ENCODE measurements at regions not wholly inside any gene's neighbourhood (a gene's known extent, or its start where the extent isn't known, plus 50 kb on each side); places are given as distances from the start of the nearest gene placed in this dataset.

DNA sequence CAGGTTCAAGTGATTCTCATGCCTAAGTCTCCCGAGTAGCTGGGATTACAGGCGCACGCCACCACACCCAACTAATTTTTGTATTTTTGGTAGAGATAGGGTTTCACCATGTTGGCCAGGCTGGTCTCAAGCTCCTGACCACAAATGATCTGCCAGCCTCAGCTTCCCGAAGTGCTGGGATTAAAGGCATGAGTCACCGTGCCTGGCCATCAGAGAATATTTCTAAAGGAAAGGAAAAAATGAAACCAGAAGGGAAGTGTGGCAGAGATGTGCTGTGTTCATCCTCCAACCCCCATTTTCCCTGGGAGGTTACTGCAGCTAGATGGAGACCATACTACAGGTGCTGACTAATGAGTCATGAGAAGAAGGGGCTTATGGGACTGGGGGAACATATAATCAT is 964.1 kb downstream of the TTLL7 start:
- H3K4me3 ChIP-seq (ENCODE audit: low read length in 2 of 2) = no peak overlapping the region
- H3K4me1 ChIP-seq (ENCODE audit: control insufficient read depth in 2 of 2, insufficient read depth in 2 of 2, low read length in 2 of 2) = no peaks in the 10 kb centered on the region
- DNase-seq (ENCODE audit: low read depth in 6 of 9, low spot score in 9 of 9) = no peak
- no peaks in the 10 kb centered on the region for H3K27me3 ChIP-seq (ENCODE audit: control insufficient read depth in 2 of 2, insufficient read depth in 1 of 2, low read length in 1 of 2)
- 97% methylated on average over 5 of the region's 5 CpGs for WGBS
- H3K9me3 ChIP-seq (ENCODE audit: control insufficient read depth in 2 of 2, insufficient read depth in 1 of 2, low read length in 1 of 2) = peaks cover 0 to 6% of the 10 kb centered on the region in 2 donors
- no peaks in the 10 kb centered on the region for H3K36me3 ChIP-seq (ENCODE audit: control insufficient read depth in 2 of 2, insufficient read depth in 2 of 2, low read length in 1 of 2)
- no peak overlapping the region for H3K27ac ChIP-seq (ENCODE audit: low read depth in 1 of 2, low read length in 1 of 2)

DNA sequence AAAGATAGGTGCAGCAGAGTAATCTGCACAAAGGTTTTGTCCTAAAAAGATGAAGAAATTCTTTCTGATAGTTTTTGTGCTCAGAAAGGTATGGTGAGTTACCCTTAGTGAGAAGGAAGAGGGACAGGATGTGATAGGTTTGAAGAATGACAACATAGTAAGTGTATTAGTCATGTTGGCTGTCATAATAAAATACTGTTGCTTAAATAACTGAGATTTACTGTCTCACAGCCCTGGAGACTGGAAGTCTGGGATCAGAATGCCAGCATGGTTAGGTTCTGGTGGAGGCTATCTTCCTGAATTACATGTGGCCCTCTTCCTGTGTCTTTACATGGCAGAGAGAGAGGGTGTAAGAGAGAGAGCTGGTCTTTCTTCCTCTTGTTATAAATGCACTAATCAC is 965.2 kb downstream of the TTLL7 start:
- peaks cover 0 to 6% of the 10 kb centered on the region in 2 donors for H3K9me3 ChIP-seq (ENCODE audit: control insufficient read depth in 2 of 2, insufficient read depth in 1 of 2, low read length in 1 of 2)
- H3K4me1 ChIP-seq (ENCODE audit: control insufficient read depth in 2 of 2, insufficient read depth in 2 of 2, low read length in 2 of 2) = no peaks in the 10 kb centered on the region
- no peaks in the 10 kb centered on the region for H3K27me3 ChIP-seq (ENCODE audit: control insufficient read depth in 2 of 2, insufficient read depth in 1 of 2, low read length in 1 of 2)
- no peak for DNase-seq (ENCODE audit: low read depth in 6 of 9, low spot score in 9 of 9)
- no peak overlapping the region for H3K4me3 ChIP-seq (ENCODE audit: low read length in 2 of 2)
- H3K27ac ChIP-seq (ENCODE audit: low read depth in 1 of 2, low read length in 1 of 2) = no peak overlapping the region
- H3K36me3 ChIP-seq (ENCODE audit: control insufficient read depth in 2 of 2, insufficient read depth in 2 of 2, low read length in 1 of 2) = no peaks in the 10 kb centered on the region

DNA sequence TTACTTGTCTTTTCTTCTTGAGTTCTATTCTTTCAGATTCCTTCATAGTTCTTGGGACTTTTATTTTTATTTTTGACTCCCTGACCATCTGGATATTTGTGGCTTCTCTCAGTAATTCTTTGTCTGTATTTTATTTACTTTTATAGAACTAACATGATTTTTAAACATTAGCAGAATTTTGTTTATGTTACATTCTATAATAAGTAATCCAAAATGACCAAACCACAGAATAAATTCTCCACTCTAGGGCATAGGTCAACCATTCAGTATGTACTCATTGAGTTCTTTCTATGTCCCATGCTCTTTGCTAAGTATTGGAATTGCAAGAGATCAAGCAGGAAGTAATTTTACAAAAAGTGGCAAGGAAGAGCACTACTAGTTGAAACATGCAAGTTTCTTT is 969.0 kb downstream of the TTLL7 start:
- Histone ChIP-seq H3K36me3 (ENCODE audit: control insufficient read depth in 2 of 2, insufficient read depth in 2 of 2, low read length in 1 of 2) (no peaks in the 10 kb centered on the region), H3K4me3 (ENCODE audit: low read length in 2 of 2) (no peak overlapping the region), H3K27me3 (ENCODE audit: control insufficient read depth in 2 of 2, insufficient read depth in 1 of 2, low read length in 1 of 2) (no peaks in the 10 kb centered on the region), H3K9me3 (ENCODE audit: control insufficient read depth in 2 of 2, insufficient read depth in 1 of 2, low read length in 1 of 2) (peaks cover 0 to 6% of the 10 kb centered on the region in 2 donors), H3K27ac (ENCODE audit: low read depth in 1 of 2, low read length in 1 of 2) (no peak overlapping the region), H3K4me1 (ENCODE audit: control insufficient read depth in 2 of 2, insufficient read depth in 2 of 2, low read length in 2 of 2) (no peaks in the 10 kb centered on the region)
- DNase-seq (ENCODE audit: low read depth in 6 of 9, low spot score in 9 of 9) = no peak

DNA sequence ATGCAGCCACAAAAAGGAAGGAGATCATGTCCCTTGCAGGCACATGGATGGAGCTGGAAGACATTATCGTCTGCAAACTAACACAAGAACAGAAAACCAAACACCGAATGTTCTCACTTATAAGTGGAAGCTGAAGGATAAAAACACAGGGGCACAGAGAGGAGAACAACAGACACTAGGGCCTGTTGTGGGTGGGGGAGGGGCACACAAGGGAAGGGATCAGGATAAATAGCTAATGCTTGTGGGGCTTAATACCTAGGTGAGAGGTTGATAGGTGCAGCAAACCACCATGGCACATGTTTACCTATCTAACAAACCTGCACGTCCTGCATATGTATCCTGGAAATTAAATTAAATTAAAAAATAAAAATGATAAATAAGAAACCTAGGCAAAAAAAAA is 969.9 kb downstream of the TTLL7 start:
- no peaks in the 10 kb centered on the region for H3K27me3 ChIP-seq (ENCODE audit: control insufficient read depth in 2 of 2, insufficient read depth in 1 of 2, low read length in 1 of 2)
- 96% methylated on average over 3 of the region's 3 CpGs for WGBS
- H3K4me1 ChIP-seq (ENCODE audit: control insufficient read depth in 2 of 2, insufficient read depth in 2 of 2, low read length in 2 of 2) = peaks cover 0 to 2% of the 10 kb centered on the region in 2 donors
- H3K4me3 ChIP-seq (ENCODE audit: low read length in 2 of 2) = no peak overlapping the region
- peaks cover 0 to 6% of the 10 kb centered on the region in 2 donors for H3K9me3 ChIP-seq (ENCODE audit: control insufficient read depth in 2 of 2, insufficient read depth in 1 of 2, low read length in 1 of 2)
- DNase-seq (ENCODE audit: low read depth in 6 of 9, low spot score in 9 of 9) = no peak
- H3K27ac ChIP-seq (ENCODE audit: low read depth in 1 of 2, low read length in 1 of 2) = no peak overlapping the region
- no peaks in the 10 kb centered on the region for H3K36me3 ChIP-seq (ENCODE audit: control insufficient read depth in 2 of 2, insufficient read depth in 2 of 2, low read length in 1 of 2)

DNA sequence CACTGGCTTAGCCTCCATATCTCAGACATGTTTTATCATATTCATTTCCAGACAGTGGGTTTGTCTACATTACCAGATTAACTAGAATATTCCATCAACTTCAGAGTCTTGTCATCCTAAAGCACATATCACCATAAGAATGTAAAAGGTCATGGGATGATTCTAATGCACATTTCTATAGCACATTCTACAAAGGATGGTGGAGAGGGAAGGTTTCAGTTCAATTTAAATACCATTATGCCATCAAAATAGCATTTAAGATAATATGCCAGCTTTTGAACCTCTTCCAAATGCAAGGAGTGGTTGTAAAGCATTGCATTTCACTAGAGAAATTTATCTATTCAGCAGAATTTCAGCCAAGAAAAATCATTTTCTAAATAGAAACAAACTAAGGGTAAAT is 970.5 kb downstream of the TTLL7 start:
- Histone ChIP-seq H3K27ac (ENCODE audit: low read depth in 1 of 2, low read length in 1 of 2) (no peak overlapping the region), H3K9me3 (ENCODE audit: control insufficient read depth in 2 of 2, insufficient read depth in 1 of 2, low read length in 1 of 2) (peaks cover 0 to 6% of the 10 kb centered on the region in 2 donors), H3K27me3 (ENCODE audit: control insufficient read depth in 2 of 2, insufficient read depth in 1 of 2, low read length in 1 of 2) (no peaks in the 10 kb centered on the region), H3K36me3 (ENCODE audit: control insufficient read depth in 2 of 2, insufficient read depth in 2 of 2, low read length in 1 of 2) (no peaks in the 10 kb centered on the region), H3K4me1 (ENCODE audit: control insufficient read depth in 2 of 2, insufficient read depth in 2 of 2, low read length in 2 of 2) (peaks cover 0 to 2% of the 10 kb centered on the region in 2 donors), H3K4me3 (ENCODE audit: low read length in 2 of 2) (no peak overlapping the region)
- DNase-seq (ENCODE audit: low read depth in 6 of 9, low spot score in 9 of 9) = no peak

DNA sequence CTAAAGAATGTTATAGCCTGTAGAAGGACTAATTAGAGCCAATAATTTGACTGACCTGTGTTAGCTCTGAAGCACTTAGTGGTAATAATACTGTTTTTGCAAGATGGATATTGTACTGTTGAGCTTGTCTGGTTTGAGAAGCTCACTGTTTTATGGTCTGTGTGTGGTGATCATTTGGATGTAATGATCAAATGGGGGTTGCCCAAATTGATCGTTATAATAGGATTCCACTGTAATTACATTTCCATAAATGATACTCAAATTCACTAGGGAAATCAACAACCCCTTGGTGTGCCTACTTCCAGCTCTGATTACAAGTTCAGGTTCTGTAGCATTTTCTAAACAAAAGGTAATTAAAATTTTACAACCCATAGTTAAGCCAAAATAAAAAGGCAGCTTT is 971.4 kb downstream of the TTLL7 start:
- no peak for DNase-seq (ENCODE audit: low read depth in 6 of 9, low spot score in 9 of 9)
- Histone ChIP-seq H3K27ac (ENCODE audit: low read depth in 1 of 2, low read length in 1 of 2) (no peak overlapping the region), H3K36me3 (ENCODE audit: control insufficient read depth in 2 of 2, insufficient read depth in 2 of 2, low read length in 1 of 2) (no peaks in the 10 kb centered on the region), H3K27me3 (ENCODE audit: control insufficient read depth in 2 of 2, insufficient read depth in 1 of 2, low read length in 1 of 2) (no peaks in the 10 kb centered on the region), H3K4me1 (ENCODE audit: control insufficient read depth in 2 of 2, insufficient read depth in 2 of 2, low read length in 2 of 2) (peaks cover 0 to 2% of the 10 kb centered on the region in 2 donors), H3K9me3 (ENCODE audit: control insufficient read depth in 2 of 2, insufficient read depth in 1 of 2, low read length in 1 of 2) (peaks cover 0 to 6% of the 10 kb centered on the region in 2 donors), H3K4me3 (ENCODE audit: low read length in 2 of 2) (no peak overlapping the region)
- 95% methylated on average over 1 of the region's 1 CpG for WGBS

DNA sequence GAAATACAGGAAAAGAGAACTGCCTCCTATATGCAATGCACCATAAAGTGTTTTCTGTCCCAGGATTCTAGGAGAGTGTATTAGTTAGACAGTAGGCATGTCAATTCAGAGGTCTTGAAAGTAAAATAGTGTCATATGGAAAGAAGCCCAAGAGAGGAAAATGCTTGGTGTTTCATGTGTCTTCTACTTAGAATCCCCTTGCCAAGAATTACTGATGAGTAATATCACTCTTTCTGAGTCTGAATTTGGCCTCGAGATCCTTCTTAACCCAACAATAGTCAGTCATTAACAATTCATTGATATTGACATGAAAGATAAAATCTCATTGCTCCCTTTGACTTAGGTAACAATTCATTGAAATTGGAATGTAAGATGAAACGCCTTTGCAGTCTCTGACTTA is 972.2 kb downstream of the TTLL7 start:
- WGBS = 90% methylated on average over 2 of the region's 2 CpGs
- DNase-seq (ENCODE audit: low read depth in 6 of 9, low spot score in 9 of 9) = no peak
- H3K27ac ChIP-seq (ENCODE audit: low read depth in 1 of 2, low read length in 1 of 2) = no peak overlapping the region
- no peaks in the 10 kb centered on the region for H3K36me3 ChIP-seq (ENCODE audit: control insufficient read depth in 2 of 2, insufficient read depth in 2 of 2, low read length in 1 of 2)
- no peaks in the 10 kb centered on the region for H3K27me3 ChIP-seq (ENCODE audit: control insufficient read depth in 2 of 2, insufficient read depth in 1 of 2, low read length in 1 of 2)
- no peak overlapping the region for H3K4me3 ChIP-seq (ENCODE audit: low read length in 2 of 2)
- peaks cover 0 to 2% of the 10 kb centered on the region in 2 donors for H3K4me1 ChIP-seq (ENCODE audit: control insufficient read depth in 2 of 2, insufficient read depth in 2 of 2, low read length in 2 of 2)
- no peaks in the 10 kb centered on the region for H3K9me3 ChIP-seq (ENCODE audit: control insufficient read depth in 2 of 2, insufficient read depth in 1 of 2, low read length in 1 of 2)

DNA sequence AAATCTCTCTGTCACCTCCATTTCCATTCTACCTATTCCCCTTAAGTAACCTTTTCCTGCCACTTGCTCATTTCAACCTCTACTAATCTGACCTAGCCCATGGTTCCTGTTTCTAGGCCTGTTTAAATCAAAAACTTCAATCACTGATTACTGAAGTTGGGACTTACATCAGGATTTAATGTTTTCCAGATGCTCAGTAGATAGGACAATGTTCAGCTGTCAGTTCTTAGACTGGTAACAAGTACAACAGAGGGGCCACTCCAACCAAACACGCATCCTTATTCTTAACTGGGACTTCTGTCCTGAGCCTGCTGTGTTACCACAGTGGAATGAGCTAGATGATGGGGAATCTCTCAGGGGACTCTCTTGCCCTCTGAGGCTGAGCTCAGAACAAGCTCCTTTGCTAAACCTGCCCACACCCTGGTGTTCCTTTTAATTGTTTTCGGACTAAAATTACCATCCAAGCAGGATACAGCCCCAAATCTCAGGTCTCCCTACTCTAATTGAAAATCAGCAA is 974.6 kb downstream of the TTLL7 start:
- Histone ChIP-seq H3K27ac (ENCODE audit: low read depth in 1 of 2, low read length in 1 of 2) (no peak overlapping the region), H3K36me3 (ENCODE audit: control insufficient read depth in 2 of 2, insufficient read depth in 2 of 2, low read length in 1 of 2) (no peaks in the 10 kb centered on the region), H3K9me3 (ENCODE audit: control insufficient read depth in 2 of 2, insufficient read depth in 1 of 2, low read length in 1 of 2) (no peaks in the 10 kb centered on the region), H3K27me3 (ENCODE audit: control insufficient read depth in 2 of 2, insufficient read depth in 1 of 2, low read length in 1 of 2) (no peaks in the 10 kb centered on the region), H3K4me3 (ENCODE audit: low read length in 2 of 2) (no peak overlapping the region), H3K4me1 (ENCODE audit: control insufficient read depth in 2 of 2, insufficient read depth in 2 of 2, low read length in 2 of 2) (peaks cover 0 to 2% of the 10 kb centered on the region in 2 donors)
- DNase-seq (ENCODE audit: low read depth in 6 of 9, low spot score in 9 of 9) = no peak
- WGBS = 96% methylated on average over 2 of the region's 2 CpGs

DNA sequence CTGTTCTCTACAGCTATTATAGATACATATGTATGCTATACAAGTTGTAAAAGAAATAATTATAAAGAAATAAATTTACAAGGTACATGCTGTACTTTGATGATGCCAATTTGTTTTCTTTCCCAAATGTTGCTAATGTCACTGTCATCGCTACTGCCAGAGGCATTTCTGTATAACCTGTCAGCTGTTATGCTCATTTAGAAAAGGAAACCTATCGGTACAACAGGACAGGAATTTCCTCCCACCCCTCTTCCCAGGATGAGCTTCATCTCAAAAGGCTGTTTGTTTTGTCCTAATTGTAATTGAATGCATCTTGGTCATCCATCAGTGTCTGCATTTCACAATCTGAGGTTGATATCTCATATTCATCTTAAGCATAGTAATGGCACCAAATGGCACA is 975.7 kb downstream of the TTLL7 start:
- H3K9me3 ChIP-seq (ENCODE audit: control insufficient read depth in 2 of 2, insufficient read depth in 1 of 2, low read length in 1 of 2) = no peaks in the 10 kb centered on the region
- no peak overlapping the region for H3K27ac ChIP-seq (ENCODE audit: low read depth in 1 of 2, low read length in 1 of 2)
- WGBS = over 99% methylated on average over 2 of the region's 2 CpGs

DNA sequence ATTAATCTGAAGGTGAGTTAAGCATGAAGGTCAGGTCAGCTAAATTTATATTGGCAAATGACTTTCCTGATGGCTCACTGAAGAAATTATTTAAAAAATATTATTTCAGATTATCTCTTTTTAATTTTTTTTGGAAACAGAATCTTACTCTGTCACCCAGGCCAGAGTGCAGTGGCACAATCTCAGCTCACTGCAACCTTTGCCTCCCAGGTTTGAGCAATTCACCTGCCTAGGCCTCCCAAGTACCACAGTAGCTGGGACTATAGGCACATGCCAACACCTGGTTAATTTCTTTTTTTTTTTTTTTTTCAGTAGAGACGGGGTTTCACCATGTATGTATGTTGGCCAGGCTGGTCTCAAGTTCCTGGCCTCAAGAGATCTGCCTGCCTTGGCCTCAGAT is 976.7 kb downstream of the TTLL7 start:
- Histone ChIP-seq H3K27ac (ENCODE audit: low read depth in 1 of 2, low read length in 1 of 2) (no peak overlapping the region), H3K9me3 (ENCODE audit: control insufficient read depth in 2 of 2, insufficient read depth in 1 of 2, low read length in 1 of 2) (no peaks in the 10 kb centered on the region), H3K4me3 (ENCODE audit: low read length in 2 of 2) (no peak overlapping the region), H3K27me3 (ENCODE audit: control insufficient read depth in 2 of 2, insufficient read depth in 1 of 2, low read length in 1 of 2) (no peaks in the 10 kb centered on the region), H3K36me3 (ENCODE audit: control insufficient read depth in 2 of 2, insufficient read depth in 2 of 2, low read length in 1 of 2) (no peaks in the 10 kb centered on the region), H3K4me1 (ENCODE audit: control insufficient read depth in 2 of 2, insufficient read depth in 2 of 2, low read length in 2 of 2) (peaks cover 0 to 2% of the 10 kb centered on the region in 2 donors)
- WGBS = 92% methylated on average over 1 of the region's 1 CpG
- no peak for DNase-seq (ENCODE audit: low read depth in 6 of 9, low spot score in 9 of 9)

More for the DNA sequence above, 975.7 kb downstream of the TTLL7 start:
- no peaks in the 10 kb centered on the region for H3K27me3 ChIP-seq (ENCODE audit: control insufficient read depth in 2 of 2, insufficient read depth in 1 of 2, low read length in 1 of 2)
- no peak for DNase-seq (ENCODE audit: low read depth in 6 of 9, low spot score in 9 of 9)
- H3K4me3 ChIP-seq (ENCODE audit: low read length in 2 of 2) = no peak overlapping the region
- no peaks in the 10 kb centered on the region for H3K36me3 ChIP-seq (ENCODE audit: control insufficient read depth in 2 of 2, insufficient read depth in 2 of 2, low read length in 1 of 2)
- H3K4me1 ChIP-seq (ENCODE audit: control insufficient read depth in 2 of 2, insufficient read depth in 2 of 2, low read length in 2 of 2) = peaks cover 0 to 2% of the 10 kb centered on the region in 2 donors
